ENCODE measurements at regions not wholly inside any gene's neighbourhood (a gene's known extent, or its start where the extent isn't known, plus 50 kb on each side); places are given as distances from the start of the nearest gene placed in this dataset.

DNA sequence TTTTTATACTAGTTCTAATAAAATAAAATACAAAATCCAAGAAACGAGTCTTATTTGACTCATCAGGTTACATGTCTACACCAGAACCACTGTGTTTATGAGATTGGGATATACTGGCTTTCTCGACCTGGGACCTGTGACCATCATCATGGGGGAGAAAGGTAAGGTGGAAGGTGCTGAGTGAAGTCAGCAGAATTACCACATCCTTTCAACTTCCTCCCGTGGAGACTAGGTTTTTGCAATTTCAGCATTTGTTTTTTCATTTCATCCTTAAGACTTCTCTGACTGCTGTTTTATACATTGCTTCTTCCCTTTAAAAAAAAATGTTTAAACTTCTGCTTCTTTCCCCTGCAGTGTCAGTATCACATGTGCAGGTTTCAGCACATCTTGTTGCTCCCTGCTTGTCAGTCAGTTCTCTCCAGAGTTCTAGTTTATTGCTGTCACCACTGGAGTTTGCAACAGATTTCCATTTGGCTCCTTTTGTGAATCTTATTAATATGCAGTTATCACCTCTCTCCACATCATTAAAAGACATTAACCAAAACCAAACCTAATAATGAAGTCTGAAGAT lies 60.4 kb upstream of the HAO2 start:
- no peak for DNase-seq

DNA sequence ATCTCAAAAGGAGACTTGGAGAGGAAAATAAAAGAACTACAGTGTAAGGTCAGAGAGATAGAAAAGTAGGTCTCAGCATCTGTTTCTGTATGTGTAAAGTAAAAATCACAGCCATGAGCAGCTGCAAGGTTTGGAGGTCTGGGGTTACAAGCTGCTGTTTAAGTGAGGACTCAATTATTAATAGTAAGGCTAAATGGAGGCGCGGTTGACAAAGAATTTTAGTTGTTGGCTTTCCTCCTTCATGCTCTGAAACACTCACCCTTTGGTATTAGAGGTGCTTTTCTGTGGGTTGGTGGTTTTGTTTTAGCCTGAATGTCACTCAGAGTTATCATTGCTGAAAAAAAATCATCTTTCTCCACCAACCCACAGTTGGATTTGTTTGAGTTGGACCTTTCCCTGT lies 59.8 kb upstream of the HAO2 start:
- no peak for DNase-seq

DNA sequence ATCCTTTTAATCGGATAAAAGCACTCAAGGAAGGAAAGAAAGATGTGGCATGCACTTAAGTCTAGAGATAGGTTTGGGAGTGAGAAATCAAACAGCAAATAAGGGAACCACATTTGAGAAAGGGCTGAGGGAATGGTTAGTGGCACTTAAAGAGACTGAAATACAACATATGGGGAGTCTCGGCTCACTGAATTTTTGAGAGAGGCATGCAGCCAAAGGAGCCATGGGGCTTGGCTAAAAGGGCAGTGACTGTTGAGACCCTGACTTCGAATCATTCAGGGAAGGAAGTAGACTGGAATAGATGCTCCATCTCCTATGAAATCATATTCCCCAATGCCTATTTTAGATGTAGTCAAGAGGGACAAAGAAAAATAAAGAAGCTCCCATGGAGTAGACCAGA lies 58.3 kb upstream of the HAO2 start:
- DNase-seq: no peak

GRCh38 chr1:119312500-119312899 lies 56.1 kb upstream of the HAO2 start:
- no peak for DNase-seq

- DNase-seq: no peak
Measured at GRCh38 chr1:119314001-119314796, 54.4 kb upstream of the HAO2 start.

DNA sequence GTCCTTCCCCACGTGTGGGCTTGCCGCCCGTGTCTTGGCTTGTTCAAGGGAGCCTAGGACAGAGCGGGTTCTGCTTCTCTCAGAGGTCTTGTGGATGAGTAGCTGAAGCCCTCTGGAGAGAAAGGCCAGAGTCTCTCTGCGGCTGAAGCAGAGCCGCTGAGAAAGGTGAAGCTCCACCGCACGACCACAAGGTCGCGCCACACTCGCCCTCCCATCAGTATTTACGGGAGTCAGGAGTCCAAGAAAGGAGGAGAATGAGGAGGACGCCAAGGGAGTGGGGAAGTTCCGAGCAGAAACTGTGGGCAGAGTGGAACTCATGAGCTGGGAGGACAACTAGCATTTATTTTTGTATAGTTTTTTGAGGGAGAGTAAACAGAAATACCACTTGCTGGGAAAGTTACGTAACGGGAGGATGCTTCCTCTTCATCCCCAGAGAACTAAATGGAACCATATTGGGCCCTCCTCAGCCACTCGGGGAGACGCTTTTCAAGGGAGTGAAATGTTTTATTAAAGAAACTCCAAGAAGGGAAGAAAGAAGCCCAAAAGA lies 51.6 kb upstream of the HAO2 start:
- DNase-seq: no peak

GRCh38 chr1:119318466-119319309 lies 49.9 kb upstream of the HAO2 start:
- no peak for DNase-seq
